PC-3 (cell line): ENCODE measurements at regions not wholly inside any gene's neighbourhood (a gene's known extent, or its start where the extent isn't known, plus 50 kb on each side); places are given as distances from the start of the nearest gene placed in this dataset.
A peak's percentile ranks its signal among the peaks of the same experiment; 100 is the strongest.

Experiments
- ATAC-seq: fragments of 200-7000 bp; cut with Tn5 transposase; 2 replicates; pipeline ENCODE4 v1.9.1; 2020; ENCODE audit warnings: mild to moderate bottlenecking, moderate library complexity
- BruUV-seq: library from RNA; stranded (reverse); fragments of 400-500 nt; replicated peaks from 2 replicates; lab custom pipeline; 2021; lab: Mats Ljungman, UMichigan
- CTCF ChIA-PET: fragments of 300-600 bp; sonication (Branson Sonifier 250); formaldehyde crosslinking; loops from one replicate; lab custom pipeline; 2022; ENCODE audit warnings: antibody characterized with exemption; lab: Charles Lee
- POLR2A ChIA-PET: fragments of 300-600 bp; sonication (Branson Sonifier 250); formaldehyde crosslinking; loops from one replicate; lab custom pipeline; 2022; ENCODE audit warnings: antibody characterized with exemption; ENCODE audit not compliant: unreplicated experiment; lab: Charles Lee
- DNase-seq: peaks from one replicate; pipeline ENCODE4 v3.0.0-alpha.2; 2015
- H2AFZ ChIP-seq: fragments of 300-600 bp; sonication (generic); 2 replicates; pipeline ENCODE4 v1.6.0; 2016; ENCODE audit warnings: antibody characterized with exemption, low read length
- H3F3A ChIP-seq: fragments of 300-600 bp; sonication (generic); one replicate; pipeline ENCODE4 v1.6.0; 2017; ENCODE audit warnings: antibody characterized with exemption, low read length, control low read depth, mild to moderate bottlenecking; ENCODE audit not compliant: unreplicated experiment
- H3K27ac ChIP-seq: fragments of 300-600 bp; sonication (generic); 2 replicates; pipeline ENCODE4 v1.5.1; 2016; ENCODE audit warnings: mild to moderate bottlenecking, low read length
- H3K27me3 ChIP-seq: fragments of 300-600 bp; sonication (generic); 2 replicates; pipeline ENCODE4 v1.6.1; 2016; ENCODE audit warnings: low read length, mixed read lengths
- H3K36me3 ChIP-seq: fragments of 300-600 bp; sonication (generic); 2 replicates; pipeline ENCODE4 v1.6.1; 2016; ENCODE audit warnings: low read depth, mixed run types, low read length, mixed read lengths
- H3K4me1 ChIP-seq: fragments of 300-600 bp; sonication (generic); 2 replicates; pipeline ENCODE4 v1.5.1; 2016; ENCODE audit warnings: low read length; ENCODE audit not compliant: insufficient read depth
- H3K4me2 ChIP-seq: fragments of 300-600 bp; sonication (generic); 2 replicates; pipeline ENCODE4 v1.6.0; 2016; ENCODE audit warnings: low read length
- H3K4me3 ChIP-seq: fragments of 300-600 bp; sonication (generic); 2 replicates; pipeline ENCODE4 v1.5.1; 2016; ENCODE audit warnings: mild to moderate bottlenecking, low read length, mixed read lengths
- H3K79me2 ChIP-seq: fragments of 300-600 bp; sonication (generic); 2 replicates; pipeline ENCODE4 v1.6.1; 2017; ENCODE audit warnings: low read length, mixed read lengths
- H3K9ac ChIP-seq: fragments of 300-600 bp; sonication (generic); 2 replicates; pipeline ENCODE4 v1.6.0; 2016; ENCODE audit warnings: mild to moderate bottlenecking, low read length
- H3K9me2 ChIP-seq: fragments of 300-600 bp; sonication (generic); replicated peaks from 2 replicates; pipeline ENCODE4 v1.6.1; 2016; ENCODE audit warnings: mixed run types, low read length, mixed read lengths
- H3K9me3 ChIP-seq: fragments of 300-600 bp; sonication (generic); 2 replicates; pipeline ENCODE4 v1.6.1; 2016; ENCODE audit warnings: low read length, mixed read lengths
- H4K20me1 ChIP-seq: fragments of 300-600 bp; sonication (generic); 2 replicates; pipeline ENCODE4 v1.6.1; 2016; ENCODE audit warnings: low read length, mixed read lengths
- EZH2 ChIP-seq: fragments of 300-600 bp; sonication (generic); IDR thresholded peaks from one replicate; pipeline ENCODE4 v1.6.1; 2017; ENCODE audit warnings: antibody characterized with exemption, mild to moderate bottlenecking, low read length; ENCODE audit not compliant: unreplicated experiment
- EZH2phosphoT487 ChIP-seq: fragments of 300-600 bp; sonication (generic); IDR thresholded peaks from 2 replicates; pipeline ENCODE4 v1.6.1; 2018; ENCODE audit warnings: mild to moderate bottlenecking, antibody characterized with exemption, low read length, borderline replicate concordance
- intact Hi-C: fragments of 100-400 bp; cut with micrococcal nuclease; formaldehyde crosslinking; loops from 2 replicates; pipeline ENCODE4 v1.9.0; 2023
- TF ChIP-seq, protein P1 (sequence below): fragments of 300-600 bp; sonication (generic); conservative IDR thresholded peaks from 2 replicates; pipeline ENCODE4 v1.5.1; 2017; ENCODE audit warnings: antibody characterized with exemption, low read depth, mild to moderate bottlenecking, low read length

DNA sequence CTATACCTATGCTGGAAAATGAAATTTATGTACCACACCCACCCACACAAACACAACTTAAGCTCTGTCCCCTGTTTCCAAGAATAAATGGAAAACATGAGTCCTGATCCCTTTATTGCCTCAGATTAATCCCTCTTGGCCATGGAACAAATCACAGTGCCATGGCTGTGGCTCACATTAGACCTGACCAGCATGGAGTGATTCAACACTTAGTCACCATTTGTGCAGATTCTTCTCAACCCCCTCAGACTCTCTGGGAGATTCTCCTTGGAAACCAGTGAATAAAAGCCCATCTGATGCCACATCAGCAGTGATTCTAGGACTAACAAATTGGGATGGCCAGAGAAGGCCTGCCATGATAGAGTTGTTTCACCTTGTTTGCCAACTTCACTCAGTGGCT is 204.4 kb upstream of the TMEM72 start:
- peak overlapping the region; percentile 8; the same call in 1 of the 2 replicates for H3K9ac ChIP-seq

DNA sequence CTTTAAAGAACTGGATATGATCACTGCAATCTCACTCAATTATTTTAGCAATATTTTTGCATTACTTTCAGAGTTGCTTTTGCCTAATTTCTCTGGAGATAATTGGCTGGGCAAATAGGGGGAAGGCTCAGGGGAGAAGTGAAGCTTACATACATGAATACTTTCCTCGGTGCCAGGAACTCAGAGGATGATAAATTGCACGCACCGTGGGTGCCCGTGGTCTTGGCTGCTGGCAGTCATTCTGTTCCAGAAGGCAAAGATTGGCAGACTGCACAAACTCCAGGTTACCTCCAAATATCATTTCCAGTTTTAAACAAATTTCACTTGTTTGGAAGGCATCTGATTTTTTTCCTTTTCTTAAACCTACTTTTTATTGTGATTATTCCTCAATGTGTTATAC is 197.8 kb upstream of the TMEM72 start:
- BruUV-seq = no TSS peak
- DNase-seq (no peak), ATAC-seq (no peak)
- Histone ChIP-seq H3K27ac (no peak overlapping the region), H3K9me3 (no peaks in the 10 kb centered on the region), H4K20me1 (no peaks in the 10 kb centered on the region), H3K4me2 (no peak overlapping the region), H3K9ac (no peak overlapping the region), H3K27me3 (no peaks in the 10 kb centered on the region), H3K4me1 (no peaks in the 10 kb centered on the region), H2AFZ (no peak overlapping the region), H3F3A (no peaks in the 10 kb centered on the region), H3K79me2 (no peaks in the 10 kb centered on the region), H3K36me3 (no peaks in the 10 kb centered on the region), H3K9me2 (no peaks in the 10 kb centered on the region), H3K4me3 (no peak overlapping the region)
- intact Hi-C loops = no loop called here
- POLR2A ChIA-PET = no interaction called here
- CTCF ChIA-PET = no interaction called here
- TF ChIP-seq EZH2phosphoT487 = no peak
- TF ChIP-seq, protein P1, sequence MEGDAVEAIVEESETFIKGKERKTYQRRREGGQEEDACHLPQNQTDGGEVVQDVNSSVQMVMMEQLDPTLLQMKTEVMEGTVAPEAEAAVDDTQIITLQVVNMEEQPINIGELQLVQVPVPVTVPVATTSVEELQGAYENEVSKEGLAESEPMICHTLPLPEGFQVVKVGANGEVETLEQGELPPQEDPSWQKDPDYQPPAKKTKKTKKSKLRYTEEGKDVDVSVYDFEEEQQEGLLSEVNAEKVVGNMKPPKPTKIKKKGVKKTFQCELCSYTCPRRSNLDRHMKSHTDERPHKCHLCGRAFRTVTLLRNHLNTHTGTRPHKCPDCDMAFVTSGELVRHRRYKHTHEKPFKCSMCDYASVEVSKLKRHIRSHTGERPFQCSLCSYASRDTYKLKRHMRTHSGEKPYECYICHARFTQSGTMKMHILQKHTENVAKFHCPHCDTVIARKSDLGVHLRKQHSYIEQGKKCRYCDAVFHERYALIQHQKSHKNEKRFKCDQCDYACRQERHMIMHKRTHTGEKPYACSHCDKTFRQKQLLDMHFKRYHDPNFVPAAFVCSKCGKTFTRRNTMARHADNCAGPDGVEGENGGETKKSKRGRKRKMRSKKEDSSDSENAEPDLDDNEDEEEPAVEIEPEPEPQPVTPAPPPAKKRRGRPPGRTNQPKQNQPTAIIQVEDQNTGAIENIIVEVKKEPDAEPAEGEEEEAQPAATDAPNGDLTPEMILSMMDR = no peak
- no peak for TF ChIP-seq EZH2

More for the DNA sequence above, 204.4 kb upstream of the TMEM72 start:
- H3K27ac ChIP-seq = peak overlapping the region; percentile 74
- no TSS peak for BruUV-seq
- ChIA-PET CTCF (no interaction called here), POLR2A (no interaction called here)
- intact Hi-C loops = no loop called here
- no peak for TF ChIP-seq EZH2
- no peak for TF ChIP-seq EZH2phosphoT487
- TF ChIP-seq, protein P1 = no peak
- peaks cover 3% of the 10 kb centered on the region for H3K9me3 ChIP-seq
- peaks cover 44% of the 10 kb centered on the region for H3K4me1 ChIP-seq
- peak; percentile 65 for ATAC-seq
- DNase-seq = peak; percentile 98
- no peaks in the 10 kb centered on the region for H3K79me2 ChIP-seq
- no peaks in the 10 kb centered on the region for H4K20me1 ChIP-seq
- peak overlapping the region; percentile 45 for H3K4me2 ChIP-seq
- H3K36me3 ChIP-seq = no peaks in the 10 kb centered on the region; the same call in 1 of the 2 replicates
- H3K9me2 ChIP-seq = no peaks in the 10 kb centered on the region
- H2AFZ ChIP-seq = no peak overlapping the region
- H3K4me3 ChIP-seq = no peak overlapping the region
- H3F3A ChIP-seq = peaks cover 5% of the 10 kb centered on the region
- H3K27me3 ChIP-seq = no peaks in the 10 kb centered on the region

DNA sequence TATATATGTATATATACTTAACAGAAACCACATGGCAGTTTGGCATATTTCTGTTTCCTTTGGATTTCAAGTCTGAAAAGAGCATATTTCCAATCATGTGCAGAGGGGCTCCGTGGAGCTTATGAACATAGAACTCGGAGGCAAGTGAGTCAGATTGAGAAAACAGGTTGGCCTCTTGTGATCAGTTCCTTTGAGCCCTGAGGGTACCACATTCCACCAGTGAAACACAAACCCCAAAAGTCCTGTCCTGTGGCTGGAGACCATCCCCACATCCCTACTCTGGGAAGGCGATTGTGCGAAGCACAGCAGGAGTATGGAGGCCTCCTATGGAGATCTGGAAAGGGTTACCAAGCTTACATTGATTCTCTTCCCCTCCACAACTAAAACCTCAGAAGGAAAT is 196.7 kb upstream of the TMEM72 start:
- Histone ChIP-seq H3K9ac (no peak overlapping the region), H3K9me2 (no peaks in the 10 kb centered on the region), H3K36me3 (no peaks in the 10 kb centered on the region), H3K4me2 (no peak overlapping the region), H3K9me3 (no peaks in the 10 kb centered on the region), H3K4me1 (no peaks in the 10 kb centered on the region), H3F3A (no peaks in the 10 kb centered on the region), H2AFZ (no peak overlapping the region), H3K79me2 (no peaks in the 10 kb centered on the region), H3K27ac (no peak overlapping the region), H4K20me1 (no peaks in the 10 kb centered on the region), H3K4me3 (no peak overlapping the region), H3K27me3 (no peaks in the 10 kb centered on the region)
- no peak for TF ChIP-seq EZH2
- TF ChIP-seq, protein P1 = no peak
- no peak for TF ChIP-seq EZH2phosphoT487
- intact Hi-C loops = no loop called here
- DNase-seq (no peak), ATAC-seq (no peak)
- no TSS peak for BruUV-seq
- ChIA-PET POLR2A (no interaction called here), CTCF (no interaction called here)
